ENCODE measurements at regions not wholly inside any gene's neighbourhood (a gene's known extent, or its start where the extent isn't known, plus 50 kb on each side); places are given as distances from the start of the nearest gene placed in this dataset.

DNA sequence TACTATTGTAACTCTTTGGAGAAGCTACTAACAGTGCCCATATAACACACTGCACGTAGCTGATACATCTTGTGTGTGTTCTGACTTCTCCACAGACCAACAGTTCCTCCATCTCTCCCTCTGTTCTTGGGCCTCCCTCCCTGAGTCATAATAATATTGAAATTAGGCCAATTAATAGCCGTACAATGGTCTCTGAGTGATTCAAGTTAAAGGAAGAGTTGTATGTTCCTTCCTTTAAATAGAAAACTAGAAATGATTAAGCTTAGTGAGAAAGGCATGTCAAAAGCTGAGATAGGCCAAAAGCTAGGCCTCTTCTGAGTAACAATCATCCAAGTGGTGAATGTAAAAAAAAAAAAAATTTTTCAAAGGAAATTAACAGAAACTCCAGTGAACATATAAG lies 828.4 kb upstream of the CHAC2 start:
- no peaks in the 10 kb centered on the region for H3K27me3 ChIP-seq (ENCODE audit: control insufficient read depth, insufficient read depth, low read length)
- no peak overlapping the region for H3K4me3 ChIP-seq (ENCODE audit: low read depth, low read length)

DNA sequence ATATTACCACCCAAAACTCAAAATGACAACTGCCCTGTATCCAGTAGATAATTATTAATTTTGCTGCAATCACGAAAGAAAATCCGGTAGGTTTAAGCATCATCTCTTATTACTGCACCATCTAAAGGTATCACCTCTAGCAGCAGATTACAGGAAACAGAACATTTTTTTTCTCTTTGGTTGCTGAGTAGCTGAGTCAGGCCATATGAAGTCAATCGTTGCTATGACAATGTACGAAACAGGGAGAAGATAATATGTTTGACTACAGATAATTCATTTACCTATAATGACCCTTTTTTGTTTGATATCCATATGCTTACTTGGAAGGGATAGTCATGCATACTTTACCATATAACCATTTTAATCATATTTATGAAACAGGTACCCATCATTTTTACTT lies 831.6 kb upstream of the CHAC2 start:
- no peaks in the 10 kb centered on the region for H3K27me3 ChIP-seq (ENCODE audit: control insufficient read depth, insufficient read depth, low read length)
- H3K27ac ChIP-seq (ENCODE audit: low read depth, low read length): no peak overlapping the region
- POLR2A ChIA-PET: no interaction called here
- CTCF ChIA-PET: no interaction called here
- DNase-seq (ENCODE audit: low read depth, low spot score): no peak
- no peak overlapping the region for H3K4me3 ChIP-seq (ENCODE audit: low read depth, low read length)
- no peaks in the 10 kb centered on the region for H3K9me3 ChIP-seq (ENCODE audit: control insufficient read depth, insufficient read depth, low read length)
- TF ChIP-seq, protein P1, sequence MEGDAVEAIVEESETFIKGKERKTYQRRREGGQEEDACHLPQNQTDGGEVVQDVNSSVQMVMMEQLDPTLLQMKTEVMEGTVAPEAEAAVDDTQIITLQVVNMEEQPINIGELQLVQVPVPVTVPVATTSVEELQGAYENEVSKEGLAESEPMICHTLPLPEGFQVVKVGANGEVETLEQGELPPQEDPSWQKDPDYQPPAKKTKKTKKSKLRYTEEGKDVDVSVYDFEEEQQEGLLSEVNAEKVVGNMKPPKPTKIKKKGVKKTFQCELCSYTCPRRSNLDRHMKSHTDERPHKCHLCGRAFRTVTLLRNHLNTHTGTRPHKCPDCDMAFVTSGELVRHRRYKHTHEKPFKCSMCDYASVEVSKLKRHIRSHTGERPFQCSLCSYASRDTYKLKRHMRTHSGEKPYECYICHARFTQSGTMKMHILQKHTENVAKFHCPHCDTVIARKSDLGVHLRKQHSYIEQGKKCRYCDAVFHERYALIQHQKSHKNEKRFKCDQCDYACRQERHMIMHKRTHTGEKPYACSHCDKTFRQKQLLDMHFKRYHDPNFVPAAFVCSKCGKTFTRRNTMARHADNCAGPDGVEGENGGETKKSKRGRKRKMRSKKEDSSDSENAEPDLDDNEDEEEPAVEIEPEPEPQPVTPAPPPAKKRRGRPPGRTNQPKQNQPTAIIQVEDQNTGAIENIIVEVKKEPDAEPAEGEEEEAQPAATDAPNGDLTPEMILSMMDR (IDR thresholded peaks at IDR 0.05; ENCODE audit: low read depth, low read length): no peak

More for the DNA sequence above, 828.4 kb upstream of the CHAC2 start:
- H3K27ac ChIP-seq (ENCODE audit: low read depth, low read length): no peak overlapping the region
- ChIA-PET CTCF (no interaction called here), POLR2A (no interaction called here)
- no peak for DNase-seq (ENCODE audit: low read depth, low spot score)
- no peaks in the 10 kb centered on the region for H3K9me3 ChIP-seq (ENCODE audit: control insufficient read depth, insufficient read depth, low read length)
- TF ChIP-seq, protein P1 (IDR thresholded peaks at IDR 0.05; ENCODE audit: low read depth, low read length): no peak

DNA sequence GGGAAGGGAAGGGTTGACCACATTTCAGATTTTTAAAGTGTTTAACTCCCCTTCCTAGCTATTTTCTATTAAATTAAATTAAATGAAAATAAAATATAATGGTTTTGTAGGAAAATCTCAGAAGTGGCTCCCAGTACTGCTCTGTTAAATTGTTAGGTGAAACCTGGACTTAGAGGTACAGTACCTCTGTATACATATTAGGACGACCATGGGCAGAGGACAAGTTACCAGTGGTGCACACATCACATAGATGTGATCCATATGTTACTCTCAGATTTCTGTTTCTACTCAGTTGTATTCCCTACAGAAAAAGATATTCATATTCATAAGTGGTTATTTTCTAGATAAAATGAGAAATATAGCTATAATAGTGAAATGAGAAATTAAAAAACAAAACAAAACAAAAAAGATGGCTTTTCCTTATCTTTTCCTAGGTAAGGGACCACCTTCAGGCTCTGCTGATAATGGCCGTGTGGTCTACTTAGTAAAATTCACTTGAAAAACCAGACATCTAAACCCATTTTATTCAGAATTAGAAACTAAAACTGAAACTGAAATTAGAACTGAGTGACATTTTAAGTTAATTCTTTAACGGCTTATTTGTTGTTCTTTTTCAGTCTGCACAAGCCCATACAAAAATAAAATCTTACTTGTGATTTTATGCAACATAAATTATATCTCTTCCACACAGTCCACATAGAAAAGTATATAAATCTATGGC lies 832.5 kb upstream of the CHAC2 start:
- TF ChIP-seq, protein P1 (IDR thresholded peaks at IDR 0.05; ENCODE audit: low read depth, low read length): no peak
- ChIA-PET POLR2A (interaction anchor here (0.6 kb wide), 1 partner anchor 16 kb away, joined by 4 read pairs; no protein-coding TSS in a partner anchor), CTCF (interaction anchor here (0.6 kb wide), 1 partner anchor 25 kb away, joined by 3 read pairs; no protein-coding TSS in a partner anchor)
- DNase-seq (ENCODE audit: low read depth, low spot score): no peak
- no peak overlapping the region for H3K4me3 ChIP-seq (ENCODE audit: low read depth, low read length)
- H3K27me3 ChIP-seq (ENCODE audit: control insufficient read depth, insufficient read depth, low read length): no peaks in the 10 kb centered on the region
- no peaks in the 10 kb centered on the region for H3K9me3 ChIP-seq (ENCODE audit: control insufficient read depth, insufficient read depth, low read length)
- no peak overlapping the region for H3K27ac ChIP-seq (ENCODE audit: low read depth, low read length)

DNA sequence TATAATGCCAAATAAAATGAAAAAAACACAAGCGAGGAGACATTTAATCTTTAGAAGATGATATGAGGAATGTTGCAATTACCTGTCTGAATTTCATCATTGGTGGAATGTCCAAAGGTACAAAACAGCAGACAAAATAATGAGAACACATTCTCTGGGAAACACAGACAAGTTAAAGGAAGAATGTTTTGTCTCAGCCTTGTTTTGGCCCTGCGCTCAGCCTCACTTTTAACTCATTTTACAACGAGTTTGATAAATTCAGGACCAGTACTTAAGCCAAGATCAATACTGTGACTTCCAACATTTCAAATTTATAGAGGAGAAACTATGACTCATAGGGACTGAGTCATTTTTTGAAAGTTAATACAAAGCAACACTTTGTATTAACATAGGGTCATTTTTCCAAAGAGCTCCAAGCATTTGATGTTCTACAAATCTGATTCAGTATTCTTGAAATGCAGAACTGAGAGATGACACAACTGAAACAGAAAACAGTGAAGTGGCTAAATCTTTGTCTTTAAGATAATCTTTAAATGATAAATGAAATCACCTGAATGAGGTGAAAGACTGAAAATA lies 833.2 kb upstream of the CHAC2 start:
- Histone ChIP-seq H3K9me3 (ENCODE audit: control insufficient read depth, insufficient read depth, low read length) (peaks cover 6% of the 10 kb centered on the region; the same call in 1 of the 2 replicates), H3K27ac (ENCODE audit: low read depth, low read length) (peak overlapping the region; percentile 66), H3K27me3 (ENCODE audit: control insufficient read depth, insufficient read depth, low read length) (no peaks in the 10 kb centered on the region), H3K4me3 (ENCODE audit: low read depth, low read length) (0 out of 2 replicates have a peak overlapping the region, but pooled peaks have one; percentile 11)
- peak; percentile 53 for DNase-seq (ENCODE audit: low read depth, low spot score)
- ChIA-PET POLR2A (interaction anchor here (0.6 kb wide), 1 partner anchor 15 kb away, joined by 4 read pairs; no protein-coding TSS in a partner anchor), CTCF (no interaction called here)
- TF ChIP-seq, protein P1 (IDR thresholded peaks at IDR 0.05; ENCODE audit: low read depth, low read length): no peak

DNA sequence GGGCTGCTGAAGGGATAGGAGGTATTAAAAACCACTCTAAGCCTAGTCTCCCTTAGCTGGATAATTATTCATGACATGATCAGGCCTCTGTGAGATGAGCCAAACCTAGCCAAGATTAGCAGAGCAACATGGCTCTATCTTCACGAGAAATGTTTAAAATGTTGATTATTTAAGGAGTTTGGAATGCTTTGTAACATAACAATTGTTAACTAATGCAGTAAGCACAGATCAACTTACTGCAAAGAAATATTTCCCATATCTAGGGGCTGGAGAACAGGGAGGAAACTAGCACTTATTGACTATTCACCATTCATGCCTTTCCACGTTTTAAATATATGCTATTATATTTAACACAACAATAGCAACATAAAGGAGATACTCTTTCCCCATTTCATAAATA lies 833.7 kb upstream of the CHAC2 start:
- Histone ChIP-seq H3K27ac (ENCODE audit: low read depth, low read length) (peak overlapping the region; percentile 66), H3K9me3 (ENCODE audit: control insufficient read depth, insufficient read depth, low read length) (peaks cover 7% of the 10 kb centered on the region; the same call in 1 of the 2 replicates), H3K4me3 (ENCODE audit: low read depth, low read length) (0 out of 2 replicates have a peak overlapping the region, but pooled peaks have one; percentile 11), H3K27me3 (ENCODE audit: control insufficient read depth, insufficient read depth, low read length) (no peaks in the 10 kb centered on the region)
- CTCF ChIA-PET: no interaction called here
- DNase-seq (ENCODE audit: low read depth, low spot score): peak; percentile 27
- TF ChIP-seq, protein P1 (IDR thresholded peaks at IDR 0.05; ENCODE audit: low read depth, low read length): no peak
- POLR2A ChIA-PET: no interaction called here

Data from AG04450 (cell line).